Lung (tissue), 11 donors: ENCODE measurements at regions not wholly inside any gene's neighbourhood (a gene's known extent, or its start where the extent isn't known, plus 50 kb on each side); places are given as distances from the start of the nearest gene placed in this dataset.
A peak's percentile ranks its signal among the peaks of the same experiment; 100 is the strongest.

Experiments used
- ATAC-seq: fragments of 200-7000 bp; cut with Tn5 transposase; one replicate; pipeline ENCODE4 v1.9.1; 2020; ENCODE audit warnings: moderate number of reproducible peaks; ENCODE audit not compliant: insufficient read depth, low FRiP score
- DNase-seq, 3 donors: peaks; one replicate each; pipeline ENCODE4 v3.0.0-alpha.2; 2013 to 2017
- H3K27ac ChIP-seq, 2 donors: one replicate each; pipeline ENCODE4 v1.5.1; 2013; ENCODE audit warnings: mild to moderate bottlenecking in 2 of 2, moderate library complexity in 2 of 2, control low read depth in 1 of 2, inconsistent platforms in 1 of 2, low read depth in 1 of 2, low read length in 1 of 2
- H3K27me3 ChIP-seq, 3 donors: one replicate each; pipeline ENCODE4 v1.5.1; 2013; ENCODE audit warnings: low read length in 2 of 3; ENCODE audit not compliant: control insufficient read depth in 3 of 3, insufficient read depth in 3 of 3
- H3K36me3 ChIP-seq, 4 donors: one replicate each; pipeline ENCODE4 v1.5.1; 2013; ENCODE audit warnings: low read length in 4 of 4, mild to moderate bottlenecking in 1 of 4, moderate library complexity in 1 of 4; ENCODE audit not compliant: control insufficient read depth in 4 of 4, insufficient read depth in 4 of 4
- H3K4me1 ChIP-seq, 5 donors: one replicate each; pipeline ENCODE4 v1.5.1; 2013; ENCODE audit warnings: low read length in 5 of 5, mild to moderate bottlenecking in 2 of 5, moderate library complexity in 1 of 5; ENCODE audit not compliant: control insufficient read depth in 5 of 5, insufficient read depth in 5 of 5
- H3K4me3 ChIP-seq: one replicate; pipeline ENCODE4 v1.5.1; 2013; ENCODE audit warnings: mild to moderate bottlenecking, control low read depth, moderate library complexity
- H3K9ac ChIP-seq, 2 donors: one replicate each; pipeline ENCODE4 v1.5.1; 2013; ENCODE audit warnings: low read length in 2 of 2, control low read depth in 1 of 2; ENCODE audit not compliant: insufficient read depth in 1 of 2
- H3K9me3 ChIP-seq, 4 donors: one replicate each; pipeline ENCODE4 v1.5.1; 2013; ENCODE audit warnings: low read length in 3 of 4, mild to moderate bottlenecking in 1 of 4, moderate library complexity in 1 of 4; ENCODE audit not compliant: control insufficient read depth in 4 of 4, insufficient read depth in 3 of 4
- CTCF ChIP-seq: IDR thresholded peaks from 2 replicates; pipeline ENCODE4 v1.5.1; 2012; ENCODE audit warnings: mild to moderate bottlenecking; ENCODE audit errors: control extremely low read depth, extremely low read depth
- WGBS, 2 donors: extraction: QIAGEN DNeasy Blood & Tissue Kit; methylation state at CpG; one replicate each; pipeline ENCODE4 v1.1.7; 2013; 5-methylcytosine and 5-hydroxymethylcytosine counted together
- donor health status: control.
- donor health status: control.
- donor health status: Bipolar disorder and iron deficiency.
- donor health status: healthy.
- donor health status: DM: yes; HTN: yes; CAD: no.

GRCh38 chr7:152556013-152556755, 119.8 kb downstream of the XRCC2 start:
- DNase-seq (no peak), ATAC-seq (no peak)
- Histone ChIP-seq H3K4me3 (no peak overlapping the region), H3K27me3 (no peaks in the 10 kb centered on the region), H3K9me3 (no peaks in the 10 kb centered on the region), H3K9ac (no peak overlapping the region), H3K27ac (no peak overlapping the region), H3K4me1 (no peaks in the 10 kb centered on the region), H3K36me3 (no peaks in the 10 kb centered on the region)
- 92 to 94% methylated on average over 20 of the region's 20 CpGs for WGBS, 2 donors
- no peak for TF ChIP-seq CTCF

GRCh38 chr7:152553671-152554317, 118.0 kb upstream of the KMT2C start:
- Histone ChIP-seq H3K4me1 (no peaks in the 10 kb centered on the region), H3K4me3 (no peak overlapping the region), H3K9me3 (no peaks in the 10 kb centered on the region), H3K9ac (no peak overlapping the region), H3K36me3 (no peaks in the 10 kb centered on the region), H3K27me3 (no peaks in the 10 kb centered on the region), H3K27ac (no peak overlapping the region)
- WGBS, 2 donors, result 79 to 84% methylated on average over 16 to 17 of the region's 17 CpGs
- no peak for TF ChIP-seq CTCF
- ATAC-seq (no peak), DNase-seq (peak in 1 of 3 donors; percentile 18)

GRCh38 chr7:152551304-152552036, 115.7 kb upstream of the KMT2C start:
- ATAC-seq (no peak), DNase-seq (no peak)
- Histone ChIP-seq H3K4me1 (no peaks in the 10 kb centered on the region), H3K27me3 (no peaks in the 10 kb centered on the region), H3K36me3 (no peaks in the 10 kb centered on the region), H3K9me3 (no peaks in the 10 kb centered on the region), H3K4me3 (no peak overlapping the region), H3K27ac (no peak overlapping the region), H3K9ac (no peak overlapping the region)
- 88 to 89% methylated on average over 10 of the region's 10 CpGs for WGBS, 2 donors
- TF ChIP-seq CTCF, result no peak
